GM12891 (cell line): ENCODE measurements at regions not wholly inside any gene's neighbourhood (a gene's known extent, or its start where the extent isn't known, plus 50 kb on each side); places are given as distances from the start of the nearest gene placed in this dataset.

Experiments
- PAX5 ChIP-seq: IDR thresholded peaks from 2 replicates; pipeline ENCODE4 v1.6.1; 2011; ENCODE audit warnings: low read length, moderate library complexity, mild to moderate bottlenecking; ENCODE audit not compliant: insufficient read depth, severe bottlenecking
- POLR2A ChIP-seq: IDR thresholded peaks from 2 replicates; pipeline ENCODE4 v1.6.1; 2011; ENCODE audit warnings: low read depth, low read length, control low read depth
- POLR2AphosphoS5 ChIP-seq: IDR thresholded peaks from 2 replicates; pipeline ENCODE4 v1.6.1; 2011; ENCODE audit warnings: low read depth, low read length, control low read depth
- POU2F2 ChIP-seq: IDR thresholded peaks from 2 replicates; pipeline ENCODE4 v1.6.1; 2011; ENCODE audit warnings: low read depth, mild to moderate bottlenecking, control low read depth, low read length, moderate library complexity
- SPI1 ChIP-seq: IDR thresholded peaks from 2 replicates; pipeline ENCODE4 v1.6.1; 2011; ENCODE audit warnings: low read depth, low read length, control low read depth
- TAF1 ChIP-seq: IDR thresholded peaks from 2 replicates; pipeline ENCODE4 v1.6.1; 2011; ENCODE audit warnings: low read depth, low read length, control low read depth

DNA sequence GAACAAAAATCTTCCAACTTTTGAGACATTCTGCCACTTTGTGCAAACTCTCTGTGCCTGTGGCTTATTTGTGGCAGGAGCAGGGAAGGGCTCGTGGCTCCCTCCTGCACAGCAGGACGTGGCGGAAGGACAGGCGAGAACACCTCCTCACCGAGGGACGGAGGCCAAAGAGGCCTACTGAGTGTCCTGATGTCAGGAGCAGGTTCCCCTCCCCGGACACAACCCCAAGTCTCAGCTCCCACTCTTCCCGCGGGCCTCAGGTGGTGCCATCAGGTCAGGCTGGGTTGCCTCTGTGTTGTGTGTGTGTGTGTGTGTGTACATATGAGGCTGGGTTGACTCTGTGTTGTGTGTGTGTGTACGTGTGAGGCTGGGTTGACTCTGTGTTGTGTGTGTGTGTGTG is 136.8 kb upstream of the LPCAT1 start:
- TF ChIP-seq POLR2AphosphoS5: no peak
- TF ChIP-seq TAF1: no peak
- no peak for TF ChIP-seq POLR2A
- TF ChIP-seq PAX5: no peak
- TF ChIP-seq SPI1: no peak
- no peak for TF ChIP-seq POU2F2
